Adrenal gland (tissue), 9 donors: ENCODE measurements at regions not wholly inside any gene's neighbourhood (a gene's known extent, or its start where the extent isn't known, plus 50 kb on each side); places are given as distances from the start of the nearest gene placed in this dataset.
"Not testable (repeated sequence)": the region's sequence is repeated elsewhere in the genome, so short reads cannot be mapped to it uniquely, and the experiment has no call there.

ENCODE experiments used
- DNase-seq, 7 donors: peaks; one replicate each; pipeline ENCODE4 v3.0.0-alpha.2; 2019 to 2020
- H3K27ac ChIP-seq, 5 donors: fragments of 200-600 bp; sonication (generic) in 4 of 5; 1 replicate in 3 of 5; 2 replicates in 2 of 5; pipeline versions ENCODE4 v1.5.1 to v1.8.0; 2016 to 2020; ENCODE audit warnings: mild to moderate bottlenecking in 1 of 5
- H3K27me3 ChIP-seq: fragments of 200-600 bp; 2 replicates; pipeline ENCODE4 v1.8.0; 2021
- H3K36me3 ChIP-seq, 2 donors: fragments of 200-600 bp; replicated peaks in 1 of 2; 1 replicate in 1 of 2; 2 replicates in 1 of 2; pipeline versions ENCODE4 v1.5.1 to v1.8.0; 2018 to 2022
- H3K4me1 ChIP-seq, 2 donors: fragments of 200-600 bp; replicated peaks in 1 of 2; 1 replicate in 1 of 2; 2 replicates in 1 of 2; pipeline versions ENCODE4 v1.5.1 to v1.8.0; 2018 to 2021
- H3K4me3 ChIP-seq, 4 donors: fragments of 200-600 bp; sonication (generic) in 3 of 4; one replicate each; pipeline ENCODE4 v1.5.1; 2016 to 2018
- H3K9me3 ChIP-seq, 3 donors: fragments of 200-600 bp; sonication (generic) in 1 of 3; replicated peaks in 1 of 3; 1 replicate in 2 of 3; 2 replicates in 1 of 3; pipeline versions ENCODE4 v1.5.1 to v1.8.0; 2016 to 2021
- POLR2A ChIP-seq, 2 donors: fragments of 450-650 bp; IDR thresholded peaks; one replicate each; pipeline ENCODE4 v1.6.1; 2017; ENCODE audit warnings: antibody characterized with exemption in 2 of 2, mild to moderate bottlenecking in 2 of 2, moderate library complexity in 1 of 2
- WGBS, 4 donors: extraction: QIAGEN DNeasy Blood & Tissue Kit in 2 of 4; methylation state at CpG; one replicate each; pipeline versions ENCODE4 v1.1.5 to v1.1.7; 2013 to 2017; 5-methylcytosine and 5-hydroxymethylcytosine counted together
- intact Hi-C, 2 donors: fragments of 100-400 bp; cut with DNase I; formaldehyde crosslinking; loops; one replicate each; pipeline versions ENCODE4 v1.14.1 to v1.15.0; 2022 to 2023
- TF ChIP-seq, protein P1 (sequence below), 6 experiments: fragments of 450-650 bp in 4 of 6; fragments of 200-600 bp in 2 of 6; sonication (generic) in 1 of 6; IDR thresholded peaks; 1 replicate in 5 of 6; 2 replicates in 1 of 6; pipeline versions ENCODE4 v1.5.1 to v1.8.0; 2016 to 2021; ENCODE audit warnings: antibody characterized with exemption in 6 of 6, mild to moderate bottlenecking in 2 of 6, moderate library complexity in 1 of 6
- donor health status: healthy with polysubstance abuse.
- donor health status: Bipolar disorder and iron deficiency.
- donor health status: DM: yes; HTN: yes; CAD: no.
- donor health status: DM: no; HTN: no; CAD: no.
- donor health status: DM: no; HTN: no; CAD: no.

DNA sequence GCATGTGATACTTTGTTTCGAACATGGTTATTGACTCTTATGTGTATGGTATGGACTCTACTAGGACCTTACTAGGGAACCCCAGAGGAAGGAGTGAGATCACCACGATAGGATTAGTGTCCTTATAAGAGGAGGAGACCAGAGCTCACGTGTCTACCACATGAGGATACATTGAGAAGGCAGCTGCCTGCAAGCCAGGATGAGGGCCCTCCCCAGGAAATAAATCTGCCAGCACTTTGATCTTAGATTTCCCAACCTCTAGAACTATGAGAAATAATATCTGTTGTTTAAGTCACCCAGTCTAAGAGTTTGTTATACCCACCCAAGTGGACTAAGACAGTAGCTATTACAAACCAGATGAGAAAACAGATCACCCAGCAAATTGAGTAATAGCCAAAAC lies 559.3 kb upstream of the USP24 start:
- no peak overlapping the region for H3K27ac ChIP-seq

DNA sequence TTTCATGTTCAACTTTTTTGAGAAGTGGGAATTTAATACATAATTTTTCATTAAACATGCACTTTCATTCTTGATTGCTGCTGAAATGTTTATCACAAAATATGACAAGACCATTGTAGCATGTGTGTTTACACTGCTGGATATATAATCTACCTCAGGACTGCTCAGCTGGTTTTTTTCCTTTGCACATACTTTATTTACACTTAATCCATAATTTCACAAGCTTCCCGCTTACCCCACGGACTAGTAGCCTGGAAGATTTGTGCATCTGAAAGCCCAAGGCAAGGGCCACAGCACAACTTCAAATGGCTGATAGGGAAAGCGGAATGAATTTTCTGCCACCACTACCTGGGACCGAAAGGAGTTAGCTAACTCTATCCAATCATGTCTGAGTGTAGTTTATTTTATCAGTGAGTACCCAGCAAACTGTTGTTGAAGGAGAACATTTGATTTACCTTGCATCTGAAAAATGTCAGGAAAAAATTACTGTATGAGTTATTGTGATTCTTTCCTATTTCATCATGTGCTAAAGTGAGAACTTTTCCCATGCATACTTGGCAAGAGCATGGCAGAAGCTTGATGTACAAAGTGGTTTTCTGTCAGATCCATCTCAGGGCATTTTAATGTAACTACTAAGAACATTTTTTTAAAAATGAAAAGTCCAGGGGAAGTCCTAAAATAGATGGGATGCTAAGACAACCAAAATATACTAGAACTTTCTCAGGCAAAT lies 558.2 kb upstream of the USP24 start:
- Histone ChIP-seq H3K27ac (no peak overlapping the region), H3K4me1 (no peaks in the 10 kb centered on the region), H3K4me3 (no peak overlapping the region), H3K9me3 (no peaks in the 10 kb centered on the region), H3K27me3 (no peaks in the 10 kb centered on the region), H3K36me3 (no peaks in the 10 kb centered on the region)
- TF ChIP-seq, protein P1, sequence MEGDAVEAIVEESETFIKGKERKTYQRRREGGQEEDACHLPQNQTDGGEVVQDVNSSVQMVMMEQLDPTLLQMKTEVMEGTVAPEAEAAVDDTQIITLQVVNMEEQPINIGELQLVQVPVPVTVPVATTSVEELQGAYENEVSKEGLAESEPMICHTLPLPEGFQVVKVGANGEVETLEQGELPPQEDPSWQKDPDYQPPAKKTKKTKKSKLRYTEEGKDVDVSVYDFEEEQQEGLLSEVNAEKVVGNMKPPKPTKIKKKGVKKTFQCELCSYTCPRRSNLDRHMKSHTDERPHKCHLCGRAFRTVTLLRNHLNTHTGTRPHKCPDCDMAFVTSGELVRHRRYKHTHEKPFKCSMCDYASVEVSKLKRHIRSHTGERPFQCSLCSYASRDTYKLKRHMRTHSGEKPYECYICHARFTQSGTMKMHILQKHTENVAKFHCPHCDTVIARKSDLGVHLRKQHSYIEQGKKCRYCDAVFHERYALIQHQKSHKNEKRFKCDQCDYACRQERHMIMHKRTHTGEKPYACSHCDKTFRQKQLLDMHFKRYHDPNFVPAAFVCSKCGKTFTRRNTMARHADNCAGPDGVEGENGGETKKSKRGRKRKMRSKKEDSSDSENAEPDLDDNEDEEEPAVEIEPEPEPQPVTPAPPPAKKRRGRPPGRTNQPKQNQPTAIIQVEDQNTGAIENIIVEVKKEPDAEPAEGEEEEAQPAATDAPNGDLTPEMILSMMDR (IDR thresholded peaks at IDR 0.05), result no peak
- TF ChIP-seq POLR2A (IDR thresholded peaks at IDR 0.05), result no peak
- DNase-seq, result no peak
- WGBS, 4 donors, result 82 to 93% (median 90%) methylated on average over 4 of the region's 4 CpGs
- intact Hi-C loops, result no loop called here

More for the DNA sequence above, 559.3 kb upstream of the USP24 start:
- whole genome bisulfite sequencing, 4 donors, result 75 to 85% (median 77%) methylated on average over 3 of the region's 3 CpGs
- Histone ChIP-seq H3K9me3 (no peaks in the 10 kb centered on the region), H3K4me3 (no peak overlapping the region), H3K27me3 (no peaks in the 10 kb centered on the region), H3K36me3 (no peaks in the 10 kb centered on the region), H3K4me1 (no peaks in the 10 kb centered on the region)
- intact Hi-C loops, result no loop called here
- no peak for TF ChIP-seq POLR2A (IDR thresholded peaks at IDR 0.05)
- no peak for DNase-seq

DNA sequence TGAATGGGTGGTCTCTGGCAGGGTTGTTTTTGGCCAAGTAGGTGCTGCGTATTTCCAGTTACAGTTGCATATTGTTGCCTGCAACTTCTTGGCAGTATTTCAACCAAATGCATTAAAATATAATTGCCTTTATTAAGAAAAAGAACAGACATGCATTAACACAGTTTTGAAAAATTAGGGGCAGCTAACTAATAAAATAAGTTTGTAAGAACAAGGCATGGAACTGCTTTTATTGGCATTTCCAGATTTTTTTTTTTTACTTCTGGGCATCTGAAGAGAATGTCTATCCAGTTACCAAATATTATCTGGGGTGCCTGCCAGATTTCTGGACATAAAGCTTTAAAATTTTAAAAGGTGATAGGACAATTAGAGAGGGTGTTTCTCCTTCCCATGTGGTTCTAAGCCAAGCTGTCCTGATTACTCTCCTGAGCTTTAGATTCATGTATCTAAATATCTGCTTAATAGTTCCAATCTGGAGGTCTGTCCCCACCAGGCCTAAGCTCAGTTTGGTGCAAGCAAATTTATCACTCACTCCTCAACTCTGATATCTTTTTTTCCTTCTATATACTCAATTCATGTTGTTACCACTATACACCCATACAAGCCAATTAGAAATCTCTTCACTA lies 553.3 kb upstream of the USP24 start:
- no peak overlapping the region for H3K4me3 ChIP-seq
- intact Hi-C loops, result no loop called here
- H3K4me1 ChIP-seq, result no peaks in the 10 kb centered on the region
- no peaks in the 10 kb centered on the region for H3K27me3 ChIP-seq
- DNase-seq, result no peak
- WGBS, 4 donors, result 78 to 100% (median 90%) methylated on average over 1 of the region's 1 CpG
- H3K36me3 ChIP-seq, result no peaks in the 10 kb centered on the region
- no peak overlapping the region for H3K27ac ChIP-seq
- TF ChIP-seq, protein P1 (IDR thresholded peaks at IDR 0.05), result no peak
- no peak for TF ChIP-seq POLR2A (IDR thresholded peaks at IDR 0.05)
- H3K9me3 ChIP-seq, result no peaks in the 10 kb centered on the region

DNA sequence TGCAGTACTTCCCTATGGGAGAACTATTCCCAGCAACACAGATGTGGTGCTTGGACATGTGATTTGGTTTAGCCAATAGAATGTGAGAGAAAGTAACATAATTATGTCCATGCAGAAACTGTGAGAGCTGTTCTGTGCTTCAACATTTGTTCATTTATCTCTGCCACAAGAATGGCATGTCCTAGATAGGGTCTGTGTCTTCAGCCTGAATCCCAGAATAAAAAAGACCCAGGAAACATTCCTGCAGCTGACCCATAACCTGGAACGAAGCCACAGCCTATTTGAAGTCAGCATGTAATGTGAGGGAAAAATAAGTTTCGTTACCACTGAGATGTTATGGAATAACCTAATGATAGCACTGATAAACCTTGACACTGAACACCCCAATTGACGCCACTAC lies 552.0 kb upstream of the USP24 start:
- DNase-seq, result no peak
- Histone ChIP-seq H3K27me3 (no peaks in the 10 kb centered on the region), H3K4me1 (no peaks in the 10 kb centered on the region), H3K27ac (no peak overlapping the region), H3K9me3 (no peaks in the 10 kb centered on the region), H3K4me3 (no peak overlapping the region), H3K36me3 (no peaks in the 10 kb centered on the region)
- WGBS, 4 donors, result 67 to 85% (median 76%) methylated on average over 3 of the region's 3 CpGs
- intact Hi-C loops, result no loop called here
- TF ChIP-seq POLR2A (IDR thresholded peaks at IDR 0.05), result no peak
- TF ChIP-seq, protein P1 (IDR thresholded peaks at IDR 0.05), result no peak

DNA sequence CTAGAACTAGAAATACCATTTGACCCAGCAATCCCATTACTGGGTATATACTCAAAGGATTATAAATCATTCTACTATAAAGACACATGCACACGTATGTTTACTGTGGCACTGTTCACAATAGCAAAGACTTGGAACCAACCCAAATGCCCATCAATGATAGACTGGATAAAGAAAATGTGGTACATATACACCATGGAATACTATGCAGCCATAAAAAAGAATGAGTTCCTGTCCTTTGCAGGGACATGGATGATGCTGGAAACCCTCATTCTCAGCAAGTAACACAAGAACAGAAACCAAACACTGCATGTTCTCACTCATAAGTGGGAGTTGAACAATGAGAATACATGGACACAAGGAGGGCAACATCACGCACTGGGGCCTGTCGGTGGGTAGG lies 550.3 kb upstream of the USP24 start:
- DNase-seq, H3K9me3 ChIP-seq, H3K4me1 ChIP-seq, H3K27ac ChIP-seq, H3K36me3 ChIP-seq, H3K27me3 ChIP-seq, intact Hi-C loops, H3K4me3 ChIP-seq: not testable (repeated sequence)
- WGBS, 4 donors, result 86 to 96% (median 91%) methylated on average over 3 of the region's 3 CpGs
